Choroid plexus epithelial cell (primary cell): ENCODE measurements at regions not wholly inside any gene's neighbourhood (a gene's known extent, or its start where the extent isn't known, plus 50 kb on each side); places are given as distances from the start of the nearest gene placed in this dataset.

Source experiments
- DNase-seq: peaks from one replicate; pipeline ENCODE4 v3.0.0-alpha.2; 2010; ENCODE audit warnings: low read depth
- H3K4me3 ChIP-seq: 2 replicates; pipeline ENCODE4 v1.5.1; 2011; ENCODE audit warnings: low read depth, mild to moderate bottlenecking, control low read depth, low read length, moderate library complexity
- TF ChIP-seq, protein P1 (sequence below): conservative IDR thresholded peaks from 2 replicates; pipeline ENCODE4 v1.5.1; 2011; ENCODE audit warnings: low read depth, mild to moderate bottlenecking, control low read depth, inconsistent platforms, low read length, moderate library complexity

DNA sequence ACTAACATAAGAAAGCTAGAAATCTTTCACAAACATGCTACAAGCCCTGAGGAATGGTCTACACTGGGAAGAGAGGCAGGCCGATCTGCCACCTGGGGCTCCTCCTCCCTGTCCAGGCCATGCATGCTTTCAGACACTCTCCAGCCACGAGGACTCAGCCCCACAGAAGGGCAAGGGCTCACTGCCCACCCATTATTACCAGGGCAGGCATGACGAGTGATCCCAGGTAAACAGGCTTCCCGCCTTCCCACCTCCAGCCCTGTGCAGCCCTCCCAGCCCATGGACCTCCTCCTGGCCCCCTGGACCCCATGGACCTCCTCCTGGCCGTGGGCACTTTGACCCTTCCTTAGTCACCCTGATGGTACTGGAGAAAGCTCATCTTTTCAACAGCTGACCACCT lies 75.8 kb upstream of the TEX51 start:
- no peak overlapping the region for H3K4me3 ChIP-seq
- TF ChIP-seq, protein P1, sequence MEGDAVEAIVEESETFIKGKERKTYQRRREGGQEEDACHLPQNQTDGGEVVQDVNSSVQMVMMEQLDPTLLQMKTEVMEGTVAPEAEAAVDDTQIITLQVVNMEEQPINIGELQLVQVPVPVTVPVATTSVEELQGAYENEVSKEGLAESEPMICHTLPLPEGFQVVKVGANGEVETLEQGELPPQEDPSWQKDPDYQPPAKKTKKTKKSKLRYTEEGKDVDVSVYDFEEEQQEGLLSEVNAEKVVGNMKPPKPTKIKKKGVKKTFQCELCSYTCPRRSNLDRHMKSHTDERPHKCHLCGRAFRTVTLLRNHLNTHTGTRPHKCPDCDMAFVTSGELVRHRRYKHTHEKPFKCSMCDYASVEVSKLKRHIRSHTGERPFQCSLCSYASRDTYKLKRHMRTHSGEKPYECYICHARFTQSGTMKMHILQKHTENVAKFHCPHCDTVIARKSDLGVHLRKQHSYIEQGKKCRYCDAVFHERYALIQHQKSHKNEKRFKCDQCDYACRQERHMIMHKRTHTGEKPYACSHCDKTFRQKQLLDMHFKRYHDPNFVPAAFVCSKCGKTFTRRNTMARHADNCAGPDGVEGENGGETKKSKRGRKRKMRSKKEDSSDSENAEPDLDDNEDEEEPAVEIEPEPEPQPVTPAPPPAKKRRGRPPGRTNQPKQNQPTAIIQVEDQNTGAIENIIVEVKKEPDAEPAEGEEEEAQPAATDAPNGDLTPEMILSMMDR, result no peak
- no peak for DNase-seq

DNA sequence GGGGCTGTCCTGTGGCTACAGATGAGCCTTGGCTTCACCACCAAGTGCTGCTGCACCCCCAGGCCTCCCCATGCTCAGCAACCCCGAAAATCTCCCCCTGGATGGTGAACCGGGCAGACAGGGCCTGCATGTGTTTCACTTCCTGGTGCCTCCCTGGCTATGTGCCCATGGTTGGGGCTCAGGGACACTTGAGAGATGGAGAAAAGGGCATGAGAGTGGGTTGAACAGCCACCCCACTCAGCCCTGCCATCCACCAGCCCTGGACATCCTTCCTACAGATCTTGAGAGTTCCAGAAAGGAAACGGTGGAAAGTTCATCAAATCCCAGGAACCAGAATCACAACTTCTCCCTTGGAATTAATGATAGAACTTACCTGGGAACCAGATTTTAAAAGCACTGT lies 74.7 kb upstream of the TEX51 start:
- DNase-seq, result no peak
- H3K4me3 ChIP-seq, result no peak overlapping the region
- TF ChIP-seq, protein P1, result no peak

DNA sequence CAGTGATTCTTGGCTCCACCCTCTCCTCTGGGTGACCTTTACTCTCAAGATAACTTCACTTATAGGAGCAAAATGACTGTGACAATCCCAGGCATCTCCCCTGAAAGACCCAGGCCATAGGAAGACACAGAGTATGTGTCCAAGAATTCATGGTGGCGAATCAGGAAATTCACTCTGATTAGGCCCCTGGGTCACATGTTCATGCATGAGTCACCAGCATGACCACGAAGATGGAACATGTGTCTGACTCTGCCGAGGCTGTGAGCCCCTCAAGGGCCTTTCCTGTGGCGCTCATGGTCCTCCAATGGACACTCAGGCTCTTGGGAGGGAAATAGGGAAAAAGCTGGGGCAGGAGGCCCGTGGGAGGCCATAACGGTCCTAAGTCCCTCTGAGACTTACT lies 74.0 kb upstream of the TEX51 start:
- peak; percentile 1 for DNase-seq
- TF ChIP-seq, protein P1, result no peak
- no peak overlapping the region for H3K4me3 ChIP-seq

DNA sequence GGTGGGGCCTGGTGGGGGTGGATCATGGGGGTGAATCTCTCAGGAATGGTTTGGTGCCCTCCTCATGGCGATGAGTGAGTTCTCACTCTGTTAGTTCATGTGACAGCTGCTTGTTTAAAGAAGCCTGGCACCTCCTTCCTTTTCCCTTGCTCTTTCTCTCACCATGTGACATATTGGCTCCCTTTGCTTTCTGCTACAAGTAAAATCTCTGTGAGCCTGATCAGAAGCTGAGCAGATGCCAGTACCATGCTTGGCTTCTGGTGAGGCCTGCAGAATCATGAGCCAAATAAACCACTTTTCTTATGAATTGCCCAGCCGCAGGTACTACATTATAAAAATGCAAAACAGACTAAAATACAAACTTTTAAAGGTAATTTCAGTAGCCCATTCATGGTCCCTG lies 73.4 kb upstream of the TEX51 start:
- H3K4me3 ChIP-seq, result no peak overlapping the region
- DNase-seq, result no peak
- TF ChIP-seq, protein P1, result no peak

DNA sequence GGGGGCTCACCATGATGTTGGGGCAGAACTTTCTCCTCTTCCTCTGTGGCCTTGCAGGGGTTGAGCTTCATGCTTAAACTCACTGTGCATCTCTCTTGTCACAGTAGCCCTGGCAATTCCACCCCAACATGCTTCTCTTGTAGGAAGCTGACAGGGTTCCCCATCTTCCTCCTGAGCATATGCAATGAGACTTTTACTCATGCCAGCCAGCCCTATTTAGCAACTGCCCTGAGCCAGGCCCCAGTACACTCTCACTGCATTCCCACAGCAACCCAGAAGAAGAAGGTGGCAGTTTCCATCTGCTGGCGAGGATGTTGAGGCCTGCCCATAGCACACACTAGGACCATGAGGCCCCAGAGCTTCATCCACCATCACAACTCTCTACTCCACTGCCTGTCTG lies 72.2 kb upstream of the TEX51 start:
- TF ChIP-seq, protein P1, result no peak
- no peak overlapping the region for H3K4me3 ChIP-seq
- no peak for DNase-seq

DNA sequence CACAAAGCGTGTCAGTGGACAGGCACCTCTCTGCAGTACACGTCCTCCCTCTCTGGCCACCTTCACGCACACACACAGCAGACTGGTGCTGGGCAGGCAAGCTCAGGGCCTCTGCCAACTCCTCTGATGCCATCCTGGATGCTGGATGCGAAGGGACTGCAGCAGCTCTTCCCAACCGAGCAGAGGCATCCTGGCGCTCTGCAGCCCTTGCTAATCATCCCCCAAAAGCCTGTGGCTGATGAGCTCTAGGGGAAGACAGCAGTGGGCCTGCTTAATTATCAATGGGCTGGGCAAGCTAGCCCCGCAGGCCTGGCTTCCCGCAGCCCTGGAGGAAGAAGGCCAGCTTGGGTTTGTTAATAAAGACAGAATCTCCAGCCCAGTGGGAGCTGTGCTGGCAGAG lies 71.3 kb upstream of the TEX51 start:
- TF ChIP-seq, protein P1, result no peak
- H3K4me3 ChIP-seq, result no peak overlapping the region
- DNase-seq, result no peak

DNA sequence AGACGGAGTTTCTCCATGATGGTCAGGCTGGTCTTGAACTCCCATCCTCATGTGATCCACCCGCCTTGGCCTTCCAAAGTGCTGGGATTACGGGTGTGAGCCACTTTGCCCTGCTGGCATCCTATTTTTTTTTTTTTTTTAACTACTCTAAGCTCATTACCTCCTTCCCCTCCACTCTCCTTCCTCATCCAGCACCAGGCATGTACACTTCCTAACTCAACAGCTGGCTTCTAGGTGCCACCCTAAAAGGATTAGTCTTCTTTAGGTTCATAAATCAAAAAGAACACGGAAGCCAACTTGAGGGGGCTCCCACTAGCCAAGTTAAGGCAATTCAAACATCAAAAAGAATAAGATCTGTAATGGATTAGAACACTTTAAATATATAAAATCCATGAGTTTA lies 70.6 kb upstream of the TEX51 start:
- TF ChIP-seq, protein P1, result no peak
- H3K4me3 ChIP-seq, result no peak overlapping the region
- no peak for DNase-seq
